Keratinocyte (primary cell): ENCODE measurements at regions not wholly inside any gene's neighbourhood (a gene's known extent, or its start where the extent isn't known, plus 50 kb on each side); places are given as distances from the start of the nearest gene placed in this dataset.

Source experiments
- DNase-seq: peaks from one replicate; pipeline ENCODE4 v3.0.0-alpha.2; 2011; ENCODE audit warnings: low read depth, missing footprints, low spot score
- FAIRE-seq: peaks from 2 replicates; lab custom pipeline; 2011; peaks lifted over from hg19 to GRCh38; lab: Jason Lieb, UNC
- H2AFZ ChIP-seq: 2 replicates; pipeline ENCODE4 v1.6.0; 2012; ENCODE audit warnings: low read length, control low read depth, inconsistent platforms; ENCODE audit not compliant: control insufficient read depth
- H3K27ac ChIP-seq: 2 replicates; pipeline ENCODE4 v1.5.1; 2011; ENCODE audit warnings: low read length; ENCODE audit not compliant: control insufficient read depth, insufficient read depth
- H3K27me3 ChIP-seq: 3 replicates; pipeline ENCODE4 v1.6.0; 2011; ENCODE audit warnings: low read length; ENCODE audit not compliant: control insufficient read depth, insufficient read depth; ENCODE audit errors: extremely low read depth
- H3K36me3 ChIP-seq, 2 experiments: 2 replicates in 1 of 2; 3 replicates in 1 of 2; pipeline ENCODE4 v1.5.1; 2011; ENCODE audit warnings: low read length in 2 of 2, mild to moderate bottlenecking in 1 of 2; ENCODE audit not compliant: control insufficient read depth in 2 of 2, insufficient read depth in 2 of 2; ENCODE audit errors: extremely low read depth in 1 of 2
- H3K4me1 ChIP-seq: 3 replicates; pipeline ENCODE4 v1.5.1; 2011; ENCODE audit warnings: low read length; ENCODE audit not compliant: control insufficient read depth, insufficient read depth; ENCODE audit errors: extremely low read depth
- H3K4me2 ChIP-seq: 3 replicates; pipeline ENCODE4 v1.6.0; 2011; ENCODE audit warnings: low read depth, low read length; ENCODE audit not compliant: control insufficient read depth, insufficient read depth; ENCODE audit errors: extremely low read depth
- H3K4me3 ChIP-seq, 3 experiments: fragments of 200-600 bp in 1 of 3; sonication (generic) in 1 of 3; 2 replicates in 2 of 3; 3 replicates in 1 of 3; pipeline ENCODE4 v1.5.1; 2011 to 2016; ENCODE audit warnings: low read length in 3 of 3, mild to moderate bottlenecking in 3 of 3, control low read depth in 2 of 3, inconsistent platforms in 1 of 3, low read depth in 1 of 3, mixed read lengths in 1 of 3, mixed run types in 1 of 3, moderate library complexity in 1 of 3; ENCODE audit not compliant: control insufficient read depth in 2 of 3, insufficient read depth in 2 of 3; ENCODE audit errors: extremely low read depth in 1 of 3
- H3K79me2 ChIP-seq: 2 replicates; pipeline ENCODE4 v1.6.0; 2012; ENCODE audit warnings: low read length; ENCODE audit not compliant: control insufficient read depth, insufficient read depth
- H3K9ac ChIP-seq: 3 replicates; pipeline ENCODE4 v1.6.0; 2011; ENCODE audit warnings: low read length; ENCODE audit not compliant: control insufficient read depth, insufficient read depth; ENCODE audit errors: extremely low read depth
- H3K9me1 ChIP-seq: 3 replicates; pipeline ENCODE4 v1.6.0; 2011; ENCODE audit warnings: low read length; ENCODE audit not compliant: control insufficient read depth, insufficient read depth; ENCODE audit errors: extremely low read depth
- H3K9me3 ChIP-seq: 2 replicates; pipeline ENCODE4 v1.5.1; 2012; ENCODE audit warnings: low read depth, low read length; ENCODE audit not compliant: control insufficient read depth
- H4K20me1 ChIP-seq: 3 replicates; pipeline ENCODE4 v1.6.0; 2011; ENCODE audit warnings: low read length; ENCODE audit not compliant: control insufficient read depth, insufficient read depth; ENCODE audit errors: extremely low read depth
- CTCF ChIP-seq, 3 experiments: IDR thresholded peaks in 1 of 3; conservative IDR thresholded peaks in 1 of 3; optimal IDR thresholded peaks in 1 of 3; 2 replicates in 2 of 3; 3 replicates in 1 of 3; pipeline versions ENCODE3 to v1.5.1; 2011; ENCODE audit warnings: low read length in 3 of 3, mild to moderate bottlenecking in 3 of 3, moderate library complexity in 2 of 3, control low read depth in 1 of 3, inconsistent platforms in 1 of 3; ENCODE audit not compliant: insufficient read depth in 2 of 3; ENCODE audit errors: extremely low read depth in 1 of 3
- EZH2 ChIP-seq: IDR thresholded peaks from one replicate; pipeline ENCODE4 v1.6.1; 2012; ENCODE audit warnings: inconsistent platforms, mild to moderate bottlenecking, low read length, moderate library complexity
- dilution Hi-C: fragments of 300-500 bp; cut with MboI; formaldehyde crosslinking; loops from one replicate; pipeline ENCODE4 v1.7.0; 2020; ENCODE audit warnings: low sequenced_read_pairs; ENCODE audit not compliant: extremely low pct_ligation_motif_present

GRCh38 chr4:31674313-31674947 is 954.3 kb downstream of the PCDH7 start:
- Histone ChIP-seq H3K9ac (no peak overlapping the region), H2AFZ (no peak overlapping the region), H3K9me3 (no peaks in the 10 kb centered on the region), H3K36me3 (no peaks in the 10 kb centered on the region), H3K27me3 (no peaks in the 10 kb centered on the region), H3K9me1 (no peaks in the 10 kb centered on the region), H3K4me2 (no peak overlapping the region), H3K4me3 (no peak overlapping the region), H3K79me2 (no peaks in the 10 kb centered on the region), H4K20me1 (no peaks in the 10 kb centered on the region), H3K27ac (no peak overlapping the region), H3K4me1 (no peaks in the 10 kb centered on the region)
- TF ChIP-seq CTCF (optimal IDR thresholded peaks at IDR 0.05 in 1 of 3, IDR thresholded peaks at IDR 0.05 in 1 of 3, conservative IDR thresholded peaks at IDR 0.05 in 1 of 3; ENCODE audit: extremely low read depth in 1 of 3, insufficient read depth in 2 of 3, low read length in 3 of 3) (peak; percentile 51 to 60 (median 60)), EZH2 (no peak)
- DNase-seq, result no peak
- FAIRE-seq, result peak; percentile 68
- dilution Hi-C loops, result no loop called here

DNA sequence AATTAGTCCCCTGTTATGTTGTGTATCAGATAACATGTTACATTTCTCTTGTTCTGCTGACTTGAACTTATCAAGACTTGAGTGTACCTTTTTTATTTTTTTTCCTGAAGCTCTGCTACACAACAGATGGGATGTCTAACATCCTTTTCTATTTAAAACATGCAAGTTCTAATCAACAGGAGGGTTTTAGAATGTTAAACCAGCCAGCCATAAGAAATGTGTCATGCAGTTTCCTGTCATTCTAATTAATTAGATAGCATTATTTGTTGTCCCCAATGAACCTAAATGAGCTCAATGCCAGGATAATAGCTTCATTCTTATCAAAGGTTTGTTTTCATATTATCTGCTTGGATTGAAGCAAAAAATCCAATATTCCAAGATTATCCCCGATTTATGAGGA is 958.2 kb downstream of the PCDH7 start:
- H3K36me3 ChIP-seq, result no peaks in the 10 kb centered on the region
- H3K27ac ChIP-seq, result no peak overlapping the region
- H3K4me2 ChIP-seq, result no peak overlapping the region
- H3K79me2 ChIP-seq, result no peaks in the 10 kb centered on the region
- FAIRE-seq (no peak), DNase-seq (no peak)
- H4K20me1 ChIP-seq, result no peaks in the 10 kb centered on the region
- TF ChIP-seq CTCF (optimal IDR thresholded peaks at IDR 0.05 in 1 of 3, IDR thresholded peaks at IDR 0.05 in 1 of 3, conservative IDR thresholded peaks at IDR 0.05 in 1 of 3; ENCODE audit: extremely low read depth in 1 of 3, insufficient read depth in 2 of 3, low read length in 3 of 3) (no peak), EZH2 (no peak)
- dilution Hi-C loops, result no loop called here
- no peaks in the 10 kb centered on the region for H3K9me3 ChIP-seq
- H3K4me1 ChIP-seq, result no peaks in the 10 kb centered on the region
- H3K27me3 ChIP-seq, result no peaks in the 10 kb centered on the region
- H3K4me3 ChIP-seq, result no peak overlapping the region
- H2AFZ ChIP-seq, result no peak overlapping the region
- no peak overlapping the region for H3K9ac ChIP-seq
- no peaks in the 10 kb centered on the region for H3K9me1 ChIP-seq
